Esophagus squamous epithelium (tissue), 5 donors: ENCODE measurements at regions not wholly inside any gene's neighbourhood (a gene's known extent, or its start where the extent isn't known, plus 50 kb on each side); places are given as distances from the start of the nearest gene placed in this dataset.

Experiments
- DNase-seq: peaks from one replicate; lab custom pipeline; 2025; lab: John Stamatoyannopoulos, UW
- H3K27ac ChIP-seq, 4 donors: fragments of 200-600 bp; sonication (generic); one replicate each; pipeline ENCODE4 v1.5.1; 2016 to 2019; ENCODE audit warnings: mild to moderate bottlenecking in 1 of 4
- H3K27me3 ChIP-seq, 4 donors: fragments of 200-600 bp; sonication (generic); 1 replicate in 3 of 4; 2 replicates in 1 of 4; pipeline versions ENCODE4 v1.5.1 to v1.6.0; 2017 to 2021; ENCODE audit warnings: antibody characterized with exemption in 1 of 4
- H3K36me3 ChIP-seq, 3 donors: fragments of 200-600 bp; sonication (generic); one replicate each; pipeline ENCODE4 v1.5.1; 2016 to 2019
- H3K4me1 ChIP-seq, 3 donors: fragments of 200-600 bp; sonication (generic); one replicate each; pipeline ENCODE4 v1.5.1; 2017 to 2019
- H3K4me3 ChIP-seq, 4 donors: fragments of 200-600 bp; sonication (generic); 1 replicate in 3 of 4; 2 replicates in 1 of 4; pipeline ENCODE4 v1.5.1; 2016 to 2019; ENCODE audit warnings: mild to moderate bottlenecking in 2 of 4, moderate library complexity in 1 of 4
- H3K9me3 ChIP-seq, 3 donors: fragments of 200-600 bp; sonication (generic); one replicate each; pipeline ENCODE4 v1.5.1; 2016 to 2019
- POLR2A ChIP-seq, 4 donors: fragments of 450-650 bp; IDR thresholded peaks; one replicate each; pipeline ENCODE4 v1.6.1; 2017; ENCODE audit warnings: antibody characterized with exemption in 4 of 4, mild to moderate bottlenecking in 4 of 4, moderate library complexity in 3 of 4
- WGBS, 2 donors: methylation state at CpG; one replicate each; pipeline ENCODE4 v1.1.5; 2018; 5-methylcytosine and 5-hydroxymethylcytosine counted together
- intact Hi-C: fragments of 100-400 bp; cut with DNase I; formaldehyde crosslinking; loops from one replicate; pipeline ENCODE4 v1.15.0; 2022
- TF ChIP-seq, protein P1 (sequence below), 6 experiments: fragments of 450-650 bp in 4 of 6; fragments of 200-600 bp in 2 of 6; sonication (generic) in 2 of 6; IDR thresholded peaks; one replicate each; pipeline ENCODE4 v1.5.1; 2016 to 2019; ENCODE audit warnings: antibody characterized with exemption in 6 of 6, mild to moderate bottlenecking in 4 of 6, moderate library complexity in 4 of 6
- donor health status: DM: yes; HTN: yes; CAD: no.

DNA sequence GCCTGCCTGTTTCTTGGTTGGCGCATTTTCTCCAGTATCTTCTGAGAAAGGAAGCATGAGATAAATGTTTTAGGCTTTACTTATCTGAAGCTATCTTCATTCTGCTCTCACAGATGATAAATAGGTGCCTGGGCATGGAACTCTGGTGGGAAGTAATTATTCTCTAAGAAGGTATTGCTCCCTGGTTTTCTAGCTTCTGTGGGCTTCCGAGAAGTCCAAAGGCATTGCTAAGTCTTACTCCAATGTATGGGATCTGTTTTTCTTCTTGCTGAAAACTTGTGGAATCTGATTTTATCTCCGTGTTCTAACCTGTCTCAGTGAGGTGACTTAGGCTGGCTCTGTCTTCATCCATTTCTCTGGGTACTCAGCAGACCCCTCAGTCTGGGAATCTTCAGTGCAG, 224.4 kb upstream of the HS6ST1 start:
- no peaks in the 10 kb centered on the region for H3K36me3 ChIP-seq
- H3K4me1 ChIP-seq, result no peaks in the 10 kb centered on the region
- intact Hi-C loops, result no loop called here
- TF ChIP-seq, protein P1, sequence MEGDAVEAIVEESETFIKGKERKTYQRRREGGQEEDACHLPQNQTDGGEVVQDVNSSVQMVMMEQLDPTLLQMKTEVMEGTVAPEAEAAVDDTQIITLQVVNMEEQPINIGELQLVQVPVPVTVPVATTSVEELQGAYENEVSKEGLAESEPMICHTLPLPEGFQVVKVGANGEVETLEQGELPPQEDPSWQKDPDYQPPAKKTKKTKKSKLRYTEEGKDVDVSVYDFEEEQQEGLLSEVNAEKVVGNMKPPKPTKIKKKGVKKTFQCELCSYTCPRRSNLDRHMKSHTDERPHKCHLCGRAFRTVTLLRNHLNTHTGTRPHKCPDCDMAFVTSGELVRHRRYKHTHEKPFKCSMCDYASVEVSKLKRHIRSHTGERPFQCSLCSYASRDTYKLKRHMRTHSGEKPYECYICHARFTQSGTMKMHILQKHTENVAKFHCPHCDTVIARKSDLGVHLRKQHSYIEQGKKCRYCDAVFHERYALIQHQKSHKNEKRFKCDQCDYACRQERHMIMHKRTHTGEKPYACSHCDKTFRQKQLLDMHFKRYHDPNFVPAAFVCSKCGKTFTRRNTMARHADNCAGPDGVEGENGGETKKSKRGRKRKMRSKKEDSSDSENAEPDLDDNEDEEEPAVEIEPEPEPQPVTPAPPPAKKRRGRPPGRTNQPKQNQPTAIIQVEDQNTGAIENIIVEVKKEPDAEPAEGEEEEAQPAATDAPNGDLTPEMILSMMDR (IDR thresholded peaks at IDR 0.05), result no peak
- no peak for TF ChIP-seq POLR2A (IDR thresholded peaks at IDR 0.05)
- no peak overlapping the region for H3K4me3 ChIP-seq
- H3K27ac ChIP-seq, result no peak overlapping the region
- H3K27me3 ChIP-seq, result no peaks in the 10 kb centered on the region
- no peaks in the 10 kb centered on the region for H3K9me3 ChIP-seq
- no peak for DNase-seq
- WGBS, 2 donors, result 73 to 94% methylated on average over 3 of the region's 3 CpGs

DNA sequence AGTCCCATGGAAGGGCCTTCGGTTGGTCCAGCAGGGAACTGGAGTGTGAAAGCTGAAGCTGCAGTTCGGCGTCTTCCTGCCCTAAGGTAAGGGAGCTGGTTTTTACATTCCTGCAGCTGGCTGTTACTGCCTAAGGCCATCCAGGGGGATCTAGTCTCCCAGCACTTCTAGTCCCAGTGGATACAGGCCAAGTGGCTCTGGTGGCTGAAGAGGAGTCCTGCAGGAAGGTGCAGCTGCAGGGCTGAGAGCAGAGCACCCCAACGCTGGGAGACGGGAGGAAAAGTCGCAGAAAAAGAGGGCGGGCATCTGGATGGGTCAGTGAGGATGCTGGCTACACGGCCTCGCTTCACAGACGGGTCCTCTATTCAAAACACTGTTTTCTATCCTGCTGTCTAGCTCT, 225.0 kb upstream of the HS6ST1 start:
- Histone ChIP-seq H3K27ac (no peak overlapping the region), H3K27me3 (no peaks in the 10 kb centered on the region), H3K4me1 (no peaks in the 10 kb centered on the region), H3K4me3 (no peak overlapping the region), H3K36me3 (no peaks in the 10 kb centered on the region), H3K9me3 (no peaks in the 10 kb centered on the region)
- intact Hi-C loops, result no loop called here
- 74 to 79% methylated on average over 10 of the region's 10 CpGs for WGBS, 2 donors
- DNase-seq, result no peak
- no peak for TF ChIP-seq POLR2A (IDR thresholded peaks at IDR 0.05)
- TF ChIP-seq, protein P1 (IDR thresholded peaks at IDR 0.05), result no peak

GRCh38 chr2:128544321-128545037, 225.8 kb upstream of the HS6ST1 start:
- TF ChIP-seq POLR2A (IDR thresholded peaks at IDR 0.05), result no peak
- TF ChIP-seq, protein P1 (IDR thresholded peaks at IDR 0.05), result no peak
- Histone ChIP-seq H3K4me1 (no peaks in the 10 kb centered on the region), H3K9me3 (no peaks in the 10 kb centered on the region), H3K36me3 (no peaks in the 10 kb centered on the region), H3K27ac (no peak overlapping the region), H3K27me3 (no peaks in the 10 kb centered on the region), H3K4me3 (no peak overlapping the region)
- 85 to 89% methylated on average over 7 of the region's 16 CpGs for WGBS, 2 donors
- no peak for DNase-seq
- intact Hi-C loops, result no loop called here

- Histone ChIP-seq H3K9me3 (no peaks in the 10 kb centered on the region), H3K4me1 (no peaks in the 10 kb centered on the region), H3K27me3 (no peaks in the 10 kb centered on the region), H3K4me3 (no peak overlapping the region), H3K36me3 (no peaks in the 10 kb centered on the region), H3K27ac (no peak overlapping the region)
- intact Hi-C loops, result no loop called here
- no peak for DNase-seq
- TF ChIP-seq POLR2A (IDR thresholded peaks at IDR 0.05), result no peak
- TF ChIP-seq, protein P1 (IDR thresholded peaks at IDR 0.05), result no peak
- 91 to 100% methylated on average over 3 to 4 of the region's 5 CpGs for WGBS, 2 donors
Measured at GRCh38 chr2:128545085-128545484, 226.4 kb upstream of the HS6ST1 start.

GRCh38 chr2:128545829-128546228, 227.2 kb upstream of the HS6ST1 start:
- no peak overlapping the region for H3K27ac ChIP-seq
- TF ChIP-seq, protein P1 (IDR thresholded peaks at IDR 0.05), result no peak
- no peak for TF ChIP-seq POLR2A (IDR thresholded peaks at IDR 0.05)
- no peak for DNase-seq
- no peak overlapping the region for H3K4me3 ChIP-seq
- H3K4me1 ChIP-seq, result no peaks in the 10 kb centered on the region
- intact Hi-C loops, result no loop called here
- H3K36me3 ChIP-seq, result no peaks in the 10 kb centered on the region
- no peaks in the 10 kb centered on the region for H3K9me3 ChIP-seq
- no peaks in the 10 kb centered on the region for H3K27me3 ChIP-seq
- WGBS, 2 donors, result 84 to 90% methylated on average over 7 of the region's 7 CpGs
